ENCODE measurements at regions not wholly inside any gene's neighbourhood (a gene's known extent, or its start where the extent isn't known, plus 50 kb on each side); places are given as distances from the start of the nearest gene placed in this dataset.

GRCh38 chr4:156497486-156497885 is 474.1 kb downstream of the PDGFC start:
- DNase-seq (ENCODE audit: extremely low spot score) = no peak
- no peaks in the 10 kb centered on the region for H3K4me1 ChIP-seq
- intact Hi-C loops (cut with DNase I) = no loop called here
- TF ChIP-seq CTCF (IDR thresholded peaks at IDR 0.05) = no peak
- TF ChIP-seq POLR2AphosphoS5 (IDR thresholded peaks at IDR 0.05) = no peak
- no peak for TF ChIP-seq EP300 (IDR thresholded peaks at IDR 0.05)
- TF ChIP-seq POLR2A (IDR thresholded peaks at IDR 0.05; ENCODE audit: low read depth) = no peak
- H3K9me3 ChIP-seq = no peaks in the 10 kb centered on the region
- no peaks in the 10 kb centered on the region for H3K27me3 ChIP-seq
- H3K36me3 ChIP-seq = no peaks in the 10 kb centered on the region
- WGBS = 96% methylated on average over 6 of the region's 6 CpGs
- H3K27ac ChIP-seq (replicated peaks in 1 of 4) = no peak overlapping the region
- H3K4me3 ChIP-seq = no peak overlapping the region

GRCh38 chr4:156496797-156497196 is 474.8 kb downstream of the PDGFC start:
- no peak for DNase-seq (ENCODE audit: extremely low spot score)
- TF ChIP-seq POLR2AphosphoS5 (IDR thresholded peaks at IDR 0.05) (no peak), POLR2A (IDR thresholded peaks at IDR 0.05; ENCODE audit: low read depth) (no peak), EP300 (IDR thresholded peaks at IDR 0.05) (no peak), CTCF (IDR thresholded peaks at IDR 0.05) (no peak)
- intact Hi-C loops (cut with DNase I) = no loop called here
- H3K27ac ChIP-seq (replicated peaks in 1 of 4) = no peak overlapping the region
- H3K9me3 ChIP-seq = no peaks in the 10 kb centered on the region
- no peaks in the 10 kb centered on the region for H3K36me3 ChIP-seq
- no peaks in the 10 kb centered on the region for H3K27me3 ChIP-seq
- H3K4me1 ChIP-seq = no peaks in the 10 kb centered on the region
- 69% methylated on average over 3 of the region's 3 CpGs for WGBS
- H3K4me3 ChIP-seq = no peak overlapping the region

- H3K9me3 ChIP-seq = no peaks in the 10 kb centered on the region
- no peaks in the 10 kb centered on the region for H3K27me3 ChIP-seq
- H3K27ac ChIP-seq (replicated peaks in 1 of 4) = no peak overlapping the region
- intact Hi-C loops (cut with DNase I) = no loop called here
- H3K4me3 ChIP-seq = no peak overlapping the region
- no peaks in the 10 kb centered on the region for H3K4me1 ChIP-seq
- WGBS = 89% methylated on average over 1 of the region's 1 CpG
- no peaks in the 10 kb centered on the region for H3K36me3 ChIP-seq
- DNase-seq (ENCODE audit: extremely low spot score) = no peak
- TF ChIP-seq EP300 (IDR thresholded peaks at IDR 0.05) = no peak
- no peak for TF ChIP-seq POLR2AphosphoS5 (IDR thresholded peaks at IDR 0.05)
- no peak for TF ChIP-seq POLR2A (IDR thresholded peaks at IDR 0.05; ENCODE audit: low read depth)
- no peak for TF ChIP-seq CTCF (IDR thresholded peaks at IDR 0.05)
These were observed 475.8 kb downstream of the PDGFC start for GRCh38 chr4:156495836-156496235.

- H3K4me1 ChIP-seq = no peaks in the 10 kb centered on the region
- no peaks in the 10 kb centered on the region for H3K27me3 ChIP-seq
- H3K4me3 ChIP-seq = no peak overlapping the region
- no peak overlapping the region for H3K27ac ChIP-seq (replicated peaks in 1 of 4)
- H3K36me3 ChIP-seq = no peaks in the 10 kb centered on the region
- intact Hi-C loops (cut with DNase I) = no loop called here
- TF ChIP-seq EP300 (IDR thresholded peaks at IDR 0.05) (no peak), CTCF (IDR thresholded peaks at IDR 0.05) (no peak), POLR2A (IDR thresholded peaks at IDR 0.05; ENCODE audit: low read depth) (no peak), POLR2AphosphoS5 (IDR thresholded peaks at IDR 0.05) (no peak)
- no peaks in the 10 kb centered on the region for H3K9me3 ChIP-seq
- DNase-seq (ENCODE audit: extremely low spot score) = no peak
These were observed 476.5 kb downstream of the PDGFC start for GRCh38 chr4:156495091-156495490.

- WGBS = 58% methylated on average over 3 of the region's 3 CpGs
- intact Hi-C loops (cut with DNase I) = no loop called here
These were observed 477.7 kb downstream of the PDGFC start for GRCh38 chr4:156493858-156494257.

More at GRCh38 chr4:156493858-156494257, 477.7 kb downstream of the PDGFC start:
- Histone ChIP-seq H3K36me3 (no peaks in the 10 kb centered on the region), H3K27me3 (no peaks in the 10 kb centered on the region), H3K9me3 (no peaks in the 10 kb centered on the region), H3K27ac (replicated peaks in 1 of 4) (no peak overlapping the region), H3K4me1 (no peaks in the 10 kb centered on the region), H3K4me3 (no peak overlapping the region)
- TF ChIP-seq EP300 (IDR thresholded peaks at IDR 0.05) (no peak), POLR2A (IDR thresholded peaks at IDR 0.05; ENCODE audit: low read depth) (no peak), CTCF (IDR thresholded peaks at IDR 0.05) (no peak), POLR2AphosphoS5 (IDR thresholded peaks at IDR 0.05) (no peak)
- DNase-seq (ENCODE audit: extremely low spot score) = no peak

Measured in esophagus muscularis mucosa (tissue), 4 donors.